ENCODE measurements at regions not wholly inside any gene's neighbourhood (a gene's known extent, or its start where the extent isn't known, plus 50 kb on each side); places are given as distances from the start of the nearest gene placed in this dataset.

- TF ChIP-seq CTCF (IDR thresholded peaks at IDR 0.05; ENCODE audit: insufficient read depth, low read length, poor library complexity, severe bottlenecking), result no peak
- TF ChIP-seq EZH2phosphoT487 (conservative IDR thresholded peaks at IDR 0.05; ENCODE audit: low read length), result no peak
Observed at GRCh38 chr2:65728477-65729180, 296.2 kb upstream of the SPRED2 start.
